RPMI8226 (cell line): ENCODE measurements at regions not wholly inside any gene's neighbourhood (a gene's known extent, or its start where the extent isn't known, plus 50 kb on each side); places are given as distances from the start of the nearest gene placed in this dataset.

Source experiments
- DNase-seq: peaks from one replicate; pipeline ENCODE4 v3.0.0-alpha.2; 2015

DNA sequence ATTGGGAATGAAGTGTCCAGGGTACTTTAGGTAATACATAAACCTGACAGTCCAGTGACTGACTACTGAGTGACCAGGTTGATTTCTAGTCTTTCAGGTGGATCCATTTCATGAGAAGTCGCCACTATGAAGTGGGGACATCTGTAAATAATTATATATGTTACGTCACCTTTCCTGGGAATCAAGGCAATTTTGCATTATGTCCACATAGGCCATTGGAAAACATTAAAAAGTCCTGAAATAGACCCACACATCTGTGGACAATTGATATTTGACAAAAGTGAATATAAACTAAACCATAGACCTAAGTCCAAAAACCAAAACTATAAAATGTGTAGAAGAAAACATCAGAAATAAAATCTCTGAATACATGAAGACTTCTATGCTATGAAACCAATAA lies 231.5 kb downstream of the C6orf118 start:
- no peak for DNase-seq

DNA sequence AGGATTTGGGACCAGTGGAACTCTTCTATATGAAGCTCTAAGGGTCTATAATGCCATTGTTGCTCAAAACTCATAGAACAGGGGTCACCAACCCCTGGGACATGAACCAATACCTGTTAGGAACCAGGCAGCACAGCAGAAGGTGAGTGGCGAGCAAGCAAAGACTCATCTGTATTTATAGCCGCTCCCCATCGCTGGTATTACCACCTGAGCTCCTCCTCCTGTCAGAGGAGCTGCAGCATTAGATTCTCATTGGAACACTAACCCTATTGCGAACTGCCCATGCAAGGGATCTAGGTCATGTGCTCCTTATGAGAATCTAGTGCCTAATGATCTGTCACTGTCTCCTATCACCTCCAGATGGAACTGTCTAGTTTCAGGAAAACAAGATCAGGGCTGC lies 237.5 kb downstream of the C6orf118 start:
- DNase-seq: no peak

DNA sequence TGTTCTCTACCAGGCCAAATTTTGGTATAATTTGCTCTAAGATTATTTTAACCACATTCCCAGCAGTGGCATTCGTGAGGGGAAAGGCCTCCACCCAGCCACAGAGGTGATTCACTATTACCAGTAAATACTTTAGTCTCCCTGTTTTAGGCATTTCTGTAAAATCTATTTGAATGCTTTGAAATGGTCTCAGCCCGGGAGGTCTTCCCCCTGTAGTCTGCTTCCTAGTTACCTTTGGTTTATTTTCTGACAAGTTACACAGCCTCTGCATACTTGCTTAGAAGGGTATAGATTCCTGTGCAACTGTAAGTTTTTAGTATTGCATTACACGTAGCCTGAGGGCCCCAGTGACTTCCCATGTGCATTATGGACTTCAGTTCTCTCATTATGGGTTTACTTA lies 248.7 kb downstream of the C6orf118 start:
- DNase-seq: no peak

DNA sequence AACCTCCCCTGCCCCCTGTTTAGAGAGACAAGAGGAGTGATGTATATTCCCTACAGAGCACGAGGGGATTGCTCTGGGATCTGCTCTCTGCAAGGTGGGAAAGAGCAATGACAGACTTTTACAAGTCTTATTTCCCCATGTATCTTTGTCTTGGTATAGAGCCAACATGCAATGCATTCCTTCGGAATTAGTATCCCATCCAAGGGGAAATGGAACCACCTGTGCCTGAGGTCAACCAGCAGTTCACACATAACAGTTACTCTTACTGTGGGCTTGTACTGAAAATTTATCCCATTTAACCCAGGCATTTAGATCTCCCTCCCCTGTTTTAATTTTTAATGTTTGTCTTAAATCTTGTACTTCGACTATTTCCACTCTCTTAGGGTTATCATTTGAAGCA lies 250.4 kb downstream of the C6orf118 start:
- DNase-seq: no peak

DNA sequence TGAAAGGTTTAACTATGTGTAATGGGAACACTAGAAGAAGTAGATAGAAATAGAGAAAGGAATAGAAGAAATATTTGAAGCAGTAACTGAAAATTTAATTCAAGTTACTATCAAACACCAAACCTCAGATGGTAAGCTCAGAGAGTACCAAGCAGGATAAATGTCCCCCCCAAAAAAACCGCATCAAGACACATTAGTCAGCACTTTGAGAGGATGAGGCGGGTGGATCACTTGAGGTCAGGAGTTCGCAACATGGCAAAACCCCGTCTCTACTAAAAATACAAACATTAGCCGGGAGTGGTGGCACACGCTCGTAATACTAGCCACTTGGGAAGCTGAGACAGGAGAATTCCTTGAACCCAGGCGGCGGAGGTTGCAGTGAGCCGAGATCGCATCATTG lies 253.1 kb downstream of the C6orf118 start:
- no peak for DNase-seq

DNA sequence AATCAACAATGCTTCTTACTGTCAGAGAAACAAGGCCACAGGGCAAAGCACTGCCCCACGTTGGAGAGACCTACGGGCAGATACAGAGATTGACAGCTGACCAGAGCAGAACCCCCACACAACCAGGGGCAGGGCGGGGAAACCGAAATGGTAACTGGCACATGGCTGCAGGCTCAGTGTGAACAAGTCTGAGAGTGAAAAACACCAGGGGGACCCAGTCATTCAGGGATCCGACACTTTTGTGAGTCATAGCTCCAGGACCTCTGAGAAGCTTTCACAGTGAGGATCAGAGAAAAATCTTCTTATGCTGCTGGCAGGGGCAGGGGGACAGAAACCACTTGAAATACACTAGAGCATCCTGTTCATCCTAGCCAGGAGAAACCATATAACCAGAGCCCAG lies 254.2 kb downstream of the C6orf118 start:
- no peak for DNase-seq

DNA sequence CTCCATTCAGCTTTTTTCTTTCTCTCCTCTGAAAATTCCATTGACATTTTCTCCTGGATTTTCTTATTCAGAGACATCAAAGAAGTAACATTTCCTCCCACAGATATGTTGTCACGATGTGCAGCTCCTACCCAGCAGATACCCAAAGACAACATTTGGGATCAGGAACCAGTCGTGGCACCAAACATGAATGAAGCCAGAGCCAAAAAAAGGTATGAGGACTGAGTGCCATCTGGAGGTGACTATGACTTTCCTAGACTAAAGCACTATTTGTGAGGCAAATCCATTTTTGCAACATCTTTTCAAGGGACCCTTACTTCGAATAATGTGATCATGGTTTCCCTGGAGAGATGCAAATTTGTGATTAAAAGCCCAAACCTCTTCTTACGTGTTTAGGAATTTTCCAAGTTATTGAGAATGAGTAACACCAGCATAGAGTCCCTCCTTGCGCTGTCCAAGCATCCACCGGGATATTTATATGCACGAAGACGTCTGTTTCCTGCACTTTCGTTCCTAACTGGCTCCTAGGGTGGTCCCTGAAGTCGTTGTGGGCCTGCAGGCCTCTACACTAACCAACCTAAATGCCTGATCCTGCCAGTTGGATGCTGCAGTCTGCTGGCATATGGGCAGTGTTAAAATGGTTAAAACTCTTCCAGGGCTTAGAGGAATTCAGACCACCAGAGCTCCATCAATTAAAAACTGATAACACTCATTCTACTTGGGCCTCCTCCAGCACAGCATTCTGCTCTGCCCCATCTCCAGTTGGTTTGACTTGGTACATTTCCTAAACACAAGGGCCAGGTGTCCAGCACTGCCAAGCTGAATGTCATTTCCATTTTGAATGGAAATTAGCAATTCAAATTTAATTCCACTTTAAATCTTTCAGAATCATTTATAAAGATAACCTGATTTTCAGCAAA lies 256.6 kb downstream of the C6orf118 start:
- DNase-seq: no peak

DNA sequence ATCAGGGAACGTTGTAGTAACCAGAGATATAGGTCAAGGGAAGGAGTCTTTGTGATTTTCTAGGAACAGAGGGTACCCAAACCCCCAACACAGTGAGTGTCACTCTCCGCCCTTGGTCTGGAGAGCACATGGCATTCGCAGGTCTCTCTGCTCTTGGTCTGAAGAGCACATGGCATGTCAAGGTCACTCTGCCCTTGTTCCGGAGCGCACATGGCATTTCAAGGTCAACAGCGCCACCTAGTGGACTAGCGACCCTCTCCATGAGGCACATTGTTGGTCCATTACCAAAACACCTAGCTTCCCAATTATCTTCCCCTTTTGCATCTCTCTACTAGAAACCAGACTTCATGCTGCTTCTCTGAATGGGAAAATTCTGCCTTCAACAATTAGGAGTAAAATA lies 260.0 kb downstream of the C6orf118 start:
- DNase-seq: peak; percentile 66

DNA sequence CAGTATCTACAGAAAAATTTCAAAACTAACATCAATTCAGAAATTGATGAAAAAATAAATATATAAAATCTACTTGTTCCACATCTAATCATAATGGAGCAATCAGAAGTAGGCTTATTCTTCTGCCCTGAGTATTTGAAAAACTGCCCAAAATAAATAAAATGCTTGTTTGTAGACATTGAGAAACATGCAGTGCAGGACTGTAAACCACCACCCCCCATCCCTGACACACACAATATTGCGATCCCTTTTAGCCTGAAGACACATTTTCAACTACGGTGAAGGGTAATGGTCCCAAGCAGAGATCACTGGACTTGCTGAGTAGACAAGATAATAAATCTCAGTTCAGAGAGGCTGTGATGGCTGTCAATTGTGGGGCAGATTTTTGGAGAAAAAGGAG lies 261.5 kb downstream of the C6orf118 start:
- no peak for DNase-seq

DNA sequence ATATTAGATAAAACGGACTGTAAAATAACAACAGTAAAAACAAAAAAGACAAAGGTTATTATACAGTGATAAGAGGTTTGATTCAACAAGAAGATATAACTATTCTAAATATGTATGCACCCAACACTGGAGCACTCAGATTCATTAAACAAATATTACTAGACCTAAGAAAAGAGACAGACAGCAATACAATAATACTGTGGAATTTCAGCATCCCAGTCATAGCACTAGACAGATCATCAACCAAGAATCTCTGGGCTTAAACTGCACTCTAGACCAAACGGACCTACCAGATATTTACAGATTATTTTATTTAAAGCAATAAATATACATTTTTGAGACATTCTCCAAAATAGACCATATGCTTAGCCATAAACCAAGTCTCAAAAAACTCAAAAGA lies 263.8 kb downstream of the C6orf118 start:
- DNase-seq: no peak

DNA sequence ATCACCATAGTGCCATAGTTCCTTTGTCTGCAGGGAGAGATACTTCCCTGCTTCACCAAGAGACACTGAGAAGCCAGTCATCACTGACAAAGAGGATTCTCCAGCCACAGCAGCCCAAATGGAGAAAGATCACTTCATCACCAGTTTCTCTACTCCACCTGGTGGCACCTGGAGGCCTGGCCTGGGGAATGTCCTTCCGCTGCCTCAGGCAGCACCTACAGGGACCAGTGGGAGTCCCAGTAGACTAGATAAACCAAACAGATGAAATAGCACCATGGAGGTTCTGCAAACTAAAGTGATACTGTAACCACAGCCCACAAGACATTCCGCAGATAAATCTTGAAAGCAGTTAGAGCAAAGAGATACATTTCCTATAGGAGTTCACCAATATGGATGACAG lies 266.5 kb downstream of the C6orf118 start:
- no peak for DNase-seq

DNA sequence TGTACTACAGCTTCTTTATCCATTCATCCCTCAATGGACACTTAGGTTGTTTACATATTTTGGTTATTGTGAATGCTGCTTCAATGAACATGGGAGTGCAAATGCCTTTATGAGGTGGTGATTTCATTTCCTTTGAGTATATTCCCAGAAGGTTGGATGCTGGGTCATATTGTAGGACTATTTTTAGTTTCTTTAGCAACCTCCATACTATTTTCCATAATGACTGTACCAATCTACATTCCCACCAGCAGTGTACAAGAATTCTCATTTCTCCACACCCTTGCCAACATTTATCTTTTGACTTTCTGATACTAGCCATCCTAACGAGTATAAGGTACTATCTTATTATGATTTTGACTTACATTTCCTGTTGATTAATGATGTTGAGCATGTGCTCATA lies 269.0 kb downstream of the C6orf118 start:
- DNase-seq: no peak

DNA sequence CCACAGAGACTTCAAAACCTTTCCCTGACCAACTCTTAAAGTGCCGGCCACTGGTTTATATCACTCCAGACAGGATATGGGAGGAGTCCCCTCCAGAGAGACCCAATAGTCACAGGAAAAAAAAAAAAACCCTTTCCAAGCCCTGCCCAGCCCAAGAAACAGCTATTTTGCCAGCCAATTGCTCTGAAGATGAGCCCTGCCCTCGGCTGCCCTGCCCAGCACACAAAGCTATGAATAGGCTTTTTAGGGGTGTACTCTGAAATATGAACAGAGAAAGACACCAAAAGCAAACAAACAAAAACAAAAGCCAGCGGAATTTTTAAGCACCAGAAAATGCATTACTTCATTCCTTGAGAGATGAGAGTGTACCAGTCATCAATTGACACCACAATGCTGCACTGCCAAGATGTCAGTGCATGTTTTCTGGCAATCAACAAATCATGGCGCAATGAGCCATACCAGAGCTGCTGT lies 275.1 kb downstream of the C6orf118 start:
- no peak for DNase-seq

DNA sequence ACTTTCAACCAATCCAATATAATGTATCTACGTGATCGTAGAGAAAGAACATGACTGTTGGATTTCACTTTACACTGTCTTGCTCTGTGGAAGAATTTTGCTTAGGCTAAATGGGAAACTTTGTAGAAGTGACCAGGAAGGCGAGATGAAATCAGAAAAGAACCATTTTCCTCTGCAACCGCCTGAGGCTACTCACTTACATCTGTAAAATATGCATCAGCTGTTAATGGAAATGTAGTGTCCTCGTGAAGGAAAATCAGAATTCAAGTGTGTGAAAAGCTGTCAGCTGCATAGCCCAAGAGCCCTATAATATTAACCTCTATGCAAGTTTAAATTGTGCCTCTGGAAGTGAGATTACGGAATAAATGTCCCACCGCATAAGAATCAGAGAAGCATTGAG lies 277.9 kb downstream of the C6orf118 start:
- DNase-seq: no peak

DNA sequence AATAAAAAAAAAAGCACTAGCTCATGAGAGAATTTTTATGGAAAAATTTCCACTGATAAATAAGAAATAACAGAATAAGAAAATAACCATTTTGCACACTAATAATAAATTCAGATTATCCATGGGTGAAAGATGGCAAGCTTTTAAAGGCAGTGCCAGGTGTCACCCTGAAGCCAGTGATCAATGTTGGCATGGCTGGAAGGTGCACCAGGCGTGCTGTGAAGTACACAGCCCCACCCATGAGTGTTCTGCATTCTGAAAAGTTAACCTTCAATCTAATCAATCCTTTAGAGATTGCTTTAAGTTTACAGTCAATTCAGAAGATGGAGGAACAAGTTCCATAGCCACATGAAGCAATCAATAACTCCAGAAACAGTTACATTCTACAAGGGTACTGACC lies 284.4 kb downstream of the C6orf118 start:
- no peak for DNase-seq

DNA sequence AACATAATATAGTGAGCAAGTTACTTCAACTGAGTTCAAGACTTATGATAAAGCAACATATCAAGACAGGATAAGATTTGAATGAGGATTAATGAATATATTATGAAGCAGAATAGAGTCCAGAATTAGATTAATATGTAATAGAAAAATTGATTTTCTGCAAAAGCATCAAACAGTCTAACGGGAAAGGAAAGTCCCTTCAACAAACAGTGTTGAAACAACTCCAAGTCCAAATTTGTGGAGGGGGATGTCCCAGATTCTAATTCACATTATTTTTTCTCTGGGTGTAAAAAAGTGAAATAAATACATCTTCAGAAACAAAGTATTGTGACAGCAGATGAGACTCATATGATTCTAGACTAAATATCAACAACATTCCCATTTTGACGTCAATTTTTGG lies 289.7 kb downstream of the C6orf118 start:
- DNase-seq: no peak

DNA sequence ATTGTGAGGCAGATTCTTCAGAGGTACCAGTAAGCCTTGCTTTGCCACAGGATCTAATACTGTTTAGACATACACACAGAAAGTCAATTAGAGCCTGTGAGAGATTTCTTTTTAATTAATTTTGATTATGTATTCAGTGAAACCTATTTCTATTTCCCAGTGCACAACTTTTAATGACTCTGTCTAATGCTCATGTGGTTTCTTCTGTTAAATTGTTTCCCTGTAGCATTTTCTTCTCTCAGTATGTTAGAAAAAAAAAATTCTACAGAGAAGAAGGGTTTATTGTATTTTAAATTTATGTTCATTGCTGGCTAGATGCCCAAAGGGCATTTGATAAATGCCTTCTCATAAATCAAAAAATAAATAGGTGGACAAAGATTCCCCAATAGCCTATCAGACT lies 293.7 kb downstream of the C6orf118 start:
- DNase-seq: no peak

DNA sequence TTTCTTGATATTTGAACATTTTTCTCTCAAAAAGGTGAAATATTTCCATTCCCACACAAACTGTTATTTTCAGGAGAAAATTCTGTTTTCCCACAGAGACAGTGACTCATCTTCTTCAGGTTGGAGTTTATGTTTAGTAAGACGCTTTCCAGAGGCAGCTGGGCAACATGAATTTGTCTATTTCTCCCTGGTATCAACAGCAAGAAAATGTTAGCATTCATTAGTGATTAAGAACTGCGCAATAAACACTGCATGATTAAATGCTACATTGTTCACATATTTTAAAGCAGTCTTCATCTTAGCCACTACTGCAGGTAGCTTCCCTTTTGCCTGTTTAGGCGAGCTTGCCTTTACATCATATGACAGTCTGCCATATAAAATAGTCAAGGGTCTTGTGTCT lies 295.7 kb downstream of the C6orf118 start:
- no peak for DNase-seq

DNA sequence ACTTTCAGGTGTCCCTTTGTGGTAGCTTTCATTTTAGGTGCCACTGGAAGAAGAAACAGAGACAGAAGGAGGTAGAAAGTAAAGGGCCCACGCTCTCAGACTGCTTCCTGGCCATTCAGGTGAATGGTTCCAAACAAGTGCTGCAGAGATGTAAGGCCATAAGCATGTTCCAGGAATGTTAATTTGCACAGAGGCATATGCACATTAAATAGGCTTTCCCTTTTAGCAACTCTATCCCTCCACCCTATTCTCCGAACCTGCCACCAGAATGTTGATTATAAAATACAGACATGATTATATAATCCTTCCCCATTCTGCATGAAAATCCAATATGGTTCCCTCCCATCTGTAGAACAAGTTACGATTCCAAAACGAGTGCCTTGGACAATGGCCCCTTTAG lies 297.2 kb downstream of the C6orf118 start:
- no peak for DNase-seq

DNA sequence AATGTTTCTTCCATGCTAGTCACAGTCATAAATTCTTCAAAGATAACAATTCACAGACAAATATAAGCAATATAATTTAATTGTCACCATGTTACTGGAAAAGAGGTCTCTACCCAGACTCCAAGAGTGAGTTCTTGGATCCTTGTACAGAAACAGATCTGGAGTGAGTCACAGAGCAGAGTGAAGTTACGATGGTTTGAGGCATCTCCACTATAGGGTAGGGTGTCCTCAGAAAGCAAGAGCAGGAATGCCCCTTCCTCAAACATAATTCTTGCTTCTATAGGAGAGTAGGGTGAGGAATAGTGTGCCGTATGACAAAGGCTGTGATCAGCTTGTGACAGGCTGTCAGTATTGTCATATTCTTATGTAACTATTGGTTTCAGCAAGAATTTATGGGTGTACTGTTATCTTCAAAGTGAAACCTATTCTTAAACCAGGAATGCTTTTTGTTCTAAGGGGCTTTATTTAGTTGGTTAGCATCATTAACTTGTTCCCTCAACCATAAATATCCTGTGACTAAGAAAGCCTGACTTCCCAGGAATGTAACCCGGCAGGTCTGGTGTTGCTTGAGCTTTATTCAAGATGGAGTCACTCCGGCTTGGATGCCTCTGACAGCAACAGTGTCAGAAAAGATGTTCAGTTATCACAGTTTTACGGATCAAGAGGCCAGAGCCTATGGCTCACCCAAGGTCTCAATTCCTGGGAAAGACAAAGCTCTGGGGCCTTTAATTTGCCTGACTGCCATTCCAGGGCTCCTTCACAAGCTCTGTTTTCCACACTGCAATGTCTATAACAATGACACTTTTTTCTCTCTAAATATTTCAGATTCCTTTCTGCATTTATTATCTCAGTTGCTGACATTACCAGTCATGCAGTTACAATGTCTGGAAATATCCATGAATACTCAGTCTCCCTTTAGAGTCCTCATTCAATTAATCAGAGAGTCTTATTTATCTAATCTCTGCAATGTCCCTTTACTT lies 298.6 kb downstream of the C6orf118 start:
- DNase-seq: no peak

DNA sequence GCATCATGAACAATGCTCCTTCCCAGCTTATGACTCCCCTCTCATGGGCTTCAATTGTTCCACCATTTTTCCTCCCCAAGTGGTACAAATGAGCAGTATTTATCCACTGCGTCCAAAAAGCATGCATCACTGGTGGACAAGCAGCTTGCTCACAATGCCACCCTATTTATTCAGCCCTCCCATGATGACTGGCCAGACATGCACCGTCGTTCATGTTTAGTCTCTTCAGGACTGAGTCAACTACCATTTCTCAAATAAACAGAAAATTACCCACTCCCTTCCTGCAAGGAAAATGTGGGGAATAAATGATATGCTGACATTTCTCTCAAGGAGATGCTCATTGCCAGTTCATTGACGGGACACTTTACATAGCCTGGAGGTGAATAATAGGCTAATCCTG lies 300.4 kb downstream of the C6orf118 start:
- DNase-seq: no peak

DNA sequence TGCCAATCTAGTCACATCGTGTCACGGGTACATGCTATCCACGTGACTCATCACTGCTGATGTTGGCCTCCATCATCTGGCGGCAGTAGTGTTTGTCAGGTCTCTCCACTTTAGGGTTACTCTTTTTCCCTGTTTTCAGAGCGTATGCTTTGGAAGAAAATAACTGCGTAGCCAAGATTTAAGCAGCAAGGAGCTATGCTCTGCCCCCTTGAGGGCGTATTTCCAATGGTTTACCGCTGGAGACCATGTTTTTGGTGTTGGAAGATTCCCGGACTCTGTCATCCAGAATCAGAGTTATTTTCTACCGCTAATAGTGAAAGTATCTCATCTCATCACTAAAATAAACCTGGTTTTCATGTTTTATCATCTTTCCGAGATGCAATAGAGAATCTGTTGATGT lies 306.5 kb downstream of the C6orf118 start:
- DNase-seq: no peak

DNA sequence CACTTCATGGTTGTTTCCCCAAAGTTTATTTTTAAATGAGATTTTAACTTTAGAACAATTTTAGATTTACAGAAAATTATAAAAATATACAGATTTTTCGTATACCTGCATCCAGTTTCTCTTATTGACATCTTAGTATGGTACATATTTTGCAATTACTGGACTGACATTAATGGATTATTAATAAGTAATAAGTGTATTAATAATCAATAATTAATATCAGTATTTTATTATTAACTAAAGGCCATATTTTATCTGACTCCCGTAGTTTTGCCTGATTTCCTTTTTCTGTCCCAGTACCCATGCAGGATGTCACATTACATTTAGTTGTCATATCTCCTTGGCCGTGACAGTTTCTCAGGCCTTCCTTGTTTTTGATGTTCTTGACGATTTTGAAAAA lies 307.0 kb downstream of the C6orf118 start:
- DNase-seq: no peak
